ENCODE measurements at regions not wholly inside any gene's neighbourhood (a gene's known extent, or its start where the extent isn't known, plus 50 kb on each side); places are given as distances from the start of the nearest gene placed in this dataset.

- H3K4me3 Mint-ChIP-seq: no peak overlapping the region
- H3K14ac ChIP-seq (ENCODE audit: insufficient read depth, low read length): no peak overlapping the region
- no peak overlapping the region for H3K56ac ChIP-seq (ENCODE audit: insufficient read length, low read depth, low read length)
- H3K79me1 ChIP-seq (ENCODE audit: insufficient read depth, low read depth, low read length, poor library complexity, severe bottlenecking): no peaks in the 10 kb centered on the region
- peak overlapping the region in 1 of 3 experiments; percentile 72; a peak in 1 of 7 replicates for H3K27ac Mint-ChIP-seq
- H3K4ac ChIP-seq (ENCODE audit: low read depth, low read length): no peak overlapping the region
- H3K9me3 Mint-ChIP-seq: no peaks in the 10 kb centered on the region
- TF ChIP-seq CTCF (conservative IDR thresholded peaks at IDR 0.05): no peak
- H4K8ac ChIP-seq (replicated peaks; ENCODE audit: insufficient read length, low read depth, low read length): peak overlapping the region; percentile 95
- H3K27ac ChIP-seq (ENCODE audit: insufficient read length, low read depth, low read length): no peak overlapping the region
- H2BK15ac ChIP-seq (ENCODE audit: low read depth, low read length): no peak overlapping the region
- no peak overlapping the region for H2BK5ac ChIP-seq (ENCODE audit: insufficient read length, low read length)
- no CpG with 5 or more reads among the region's 4 CpGs for WGBS (ENCODE audit: extremely low coverage, insufficient read length, low lambda C conversion rate)
- H3K18ac ChIP-seq (ENCODE audit: insufficient read length, low read depth, low read length): no peak overlapping the region
- H2BK120ac ChIP-seq (ENCODE audit: low read depth, low read length, poor library complexity, severe bottlenecking): no peak overlapping the region
- no peak overlapping the region for H3K4me2 ChIP-seq (ENCODE audit: insufficient read depth, insufficient read length, low read length)
- no peak for DNase-seq
- no peaks in the 10 kb centered on the region for H3K23me2 ChIP-seq (ENCODE audit: insufficient read length, low read depth, low read length, poor library complexity, severe bottlenecking)
- H4K20me1 ChIP-seq (ENCODE audit: control insufficient read depth, insufficient read depth, insufficient read length): no peaks in the 10 kb centered on the region
- no peaks in the 10 kb centered on the region for H3K36me3 Mint-ChIP-seq (ENCODE audit: insufficient read depth in 1 of 3, low read depth in 3 of 3)
- H2BK20ac ChIP-seq (ENCODE audit: low read depth, low read length, poor library complexity, severe bottlenecking): no peak overlapping the region
- H3K27me3 Mint-ChIP-seq (ENCODE audit: low read depth): no peaks in the 10 kb centered on the region
- no peak overlapping the region for H3T11ph ChIP-seq (ENCODE audit: low read length)
- no peak overlapping the region for H3K9ac ChIP-seq (ENCODE audit: extremely low read depth, insufficient read length, low read length)
- peaks cover 0 to 8% of the 10 kb centered on the region in 2 experiments; a peak in 1 of 4 replicates for H3K4me1 Mint-ChIP-seq
- H3K79me2 ChIP-seq (ENCODE audit: insufficient read depth, low read length): no peaks in the 10 kb centered on the region
- H2AFZ ChIP-seq (ENCODE audit: low read length): no peak overlapping the region
- H4K91ac ChIP-seq (ENCODE audit: insufficient read length, low read depth, low read length): no peak overlapping the region
- no peak overlapping the region for H3K23ac ChIP-seq (ENCODE audit: insufficient read length, low read depth, low read length)
- no peak overlapping the region for H4K5ac ChIP-seq (ENCODE audit: insufficient read length, low read depth, low read length)
- no peaks in the 10 kb centered on the region for H3K27me3 ChIP-seq (ENCODE audit: insufficient read depth, low read length)
- H2BK12ac ChIP-seq (ENCODE audit: insufficient read length, low read depth, low read length): no peak overlapping the region
- no peaks in the 10 kb centered on the region for H3K9me3 ChIP-seq (ENCODE audit: control insufficient read depth, low read depth, low read length)
- H2AK5ac ChIP-seq (ENCODE audit: insufficient read length, low read length): no peak overlapping the region
- no peaks in the 10 kb centered on the region; the same call in 1 of the 2 replicates for H3K4me1 ChIP-seq (ENCODE audit: insufficient read depth, low read length)
Measured at GRCh38 chr11:110857892-110858546, 145.8 kb upstream of the ARHGAP20 start.
